Prostate gland (tissue), 2 donors: ENCODE measurements at regions not wholly inside any gene's neighbourhood (a gene's known extent, or its start where the extent isn't known, plus 50 kb on each side); places are given as distances from the start of the nearest gene placed in this dataset.
"Not testable (repeated sequence)": the region's sequence is repeated elsewhere in the genome, so short reads cannot be mapped to it uniquely, and the experiment has no call there.

Experiments
- DNase-seq: peaks from one replicate; pipeline ENCODE4 v3.0.0-alpha.2; 2019; ENCODE audit warnings: low spot score
- H3K27ac ChIP-seq, 2 donors: fragments of 200-600 bp; sonication (generic); 2 replicates each; pipeline ENCODE4 v1.5.1; 2017 to 2019
- H3K27me3 ChIP-seq: fragments of 200-600 bp; sonication (generic); replicated peaks from 2 replicates; pipeline ENCODE4 v1.5.1; 2019; ENCODE audit not compliant: insufficient read depth
- H3K36me3 ChIP-seq, 2 donors: fragments of 200-600 bp; sonication (generic); 1 replicate in 1 of 2; 2 replicates in 1 of 2; pipeline versions ENCODE4 v1.5.1 to v1.8.1; 2017 to 2019
- H3K4me1 ChIP-seq: fragments of 200-600 bp; sonication (generic); replicated peaks from 2 replicates; pipeline ENCODE4 v1.5.1; 2019
- H3K4me3 ChIP-seq, 2 donors: fragments of 200-600 bp; sonication (generic); 2 replicates each; pipeline ENCODE4 v1.5.1; 2017 to 2019
- H3K9me3 ChIP-seq: fragments of 200-600 bp; sonication (generic); 2 replicates; pipeline ENCODE4 v1.5.1; 2017
- CTCF ChIP-seq, 4 experiments: fragments of 200-600 bp in 2 of 4; fragments of 450-650 bp in 2 of 4; sonication (generic) in 2 of 4; IDR thresholded peaks; 1 replicate in 3 of 4; 2 replicates in 1 of 4; pipeline ENCODE4 v1.5.1; 2016 to 2019; ENCODE audit warnings: antibody characterized with exemption in 4 of 4, mild to moderate bottlenecking in 2 of 4, moderate library complexity in 2 of 4
- POLR2A ChIP-seq: fragments of 450-650 bp; IDR thresholded peaks from one replicate; pipeline ENCODE4 v1.6.1; 2016; ENCODE audit warnings: antibody characterized with exemption, mild to moderate bottlenecking
- POLR2AphosphoS5 ChIP-seq: sonication (generic); formaldehyde crosslinking; IDR thresholded peaks from one replicate; pipeline ENCODE4 v1.6.1; 2017; ENCODE audit warnings: antibody characterized with exemption
- WGBS: methylation state at CpG from one replicate; pipeline ENCODE4 v1.1.5; 2018; 5-methylcytosine and 5-hydroxymethylcytosine counted together
- intact Hi-C: fragments of 100-400 bp; cut with DNase I; formaldehyde crosslinking; loops from one replicate; pipeline ENCODE4 v1.14.2; 2022

- no peak for DNase-seq
- no peak overlapping the region for H3K4me3 ChIP-seq
- H3K27ac ChIP-seq, result no peak overlapping the region
- H3K9me3 ChIP-seq, result no peaks in the 10 kb centered on the region
- no peaks in the 10 kb centered on the region for H3K36me3 ChIP-seq
- no peaks in the 10 kb centered on the region for H3K4me1 ChIP-seq
- intact Hi-C loops, result no loop called here
- WGBS, result 18% methylated on average over 1 of the region's 1 CpG
- no peaks in the 10 kb centered on the region for H3K27me3 ChIP-seq
- TF ChIP-seq POLR2AphosphoS5 (no peak), CTCF (IDR thresholded peaks at IDR 0.05) (no peak), POLR2A (no peak)
Measured at GRCh38 chr14:43568022-43568421, 939.1 kb downstream of the FSCB start.

GRCh38 chr14:43548368-43548767 lies 958.7 kb downstream of the FSCB start:
- intact Hi-C loops, result no loop called here
- Histone ChIP-seq H3K27ac (no peak overlapping the region), H3K27me3 (no peaks in the 10 kb centered on the region), H3K4me3 (no peak overlapping the region), H3K4me1 (no peaks in the 10 kb centered on the region), H3K36me3 (no peaks in the 10 kb centered on the region), H3K9me3 (no peaks in the 10 kb centered on the region)
- TF ChIP-seq CTCF (IDR thresholded peaks at IDR 0.05), result no peak
- TF ChIP-seq POLR2A, result no peak
- TF ChIP-seq POLR2AphosphoS5, result no peak
- DNase-seq, result no peak
- 97% methylated on average over 1 of the region's 1 CpG for WGBS

GRCh38 chr14:43547596-43547995 lies 959.5 kb downstream of the FSCB start:
- H3K4me1 ChIP-seq, H3K27me3 ChIP-seq, DNase-seq, H3K4me3 ChIP-seq, H3K9me3 ChIP-seq, intact Hi-C loops, H3K27ac ChIP-seq, H3K36me3 ChIP-seq: not testable (repeated sequence)
- WGBS, result 66% methylated on average over 2 of the region's 2 CpGs

- intact Hi-C loops, result no loop called here
Measured at GRCh38 chr14:43541356-43541755, 965.7 kb downstream of the FSCB start.

GRCh38 chr14:43540948-43541347 lies 966.1 kb downstream of the FSCB start:
- no peaks in the 10 kb centered on the region for H3K36me3 ChIP-seq
- no peak overlapping the region for H3K27ac ChIP-seq
- intact Hi-C loops, result no loop called here
- TF ChIP-seq CTCF (IDR thresholded peaks at IDR 0.05) (no peak), POLR2A (no peak), POLR2AphosphoS5 (no peak)
- H3K27me3 ChIP-seq, result no peaks in the 10 kb centered on the region
- 86% methylated on average over 13 of the region's 13 CpGs for WGBS
- H3K4me3 ChIP-seq, result no peak overlapping the region
- no peaks in the 10 kb centered on the region for H3K9me3 ChIP-seq
- no peak for DNase-seq
- H3K4me1 ChIP-seq, result no peaks in the 10 kb centered on the region

More at GRCh38 chr14:43541356-43541755, 965.7 kb downstream of the FSCB start:
- WGBS, result 84% methylated on average over 11 of the region's 11 CpGs
- Histone ChIP-seq H3K27ac (no peak overlapping the region), H3K9me3 (no peaks in the 10 kb centered on the region), H3K27me3 (no peaks in the 10 kb centered on the region), H3K4me3 (no peak overlapping the region), H3K4me1 (no peaks in the 10 kb centered on the region), H3K36me3 (no peaks in the 10 kb centered on the region)
- TF ChIP-seq POLR2AphosphoS5 (no peak), CTCF (IDR thresholded peaks at IDR 0.05) (no peak), POLR2A (no peak)
- no peak for DNase-seq
